ENCODE measurements at regions not wholly inside any gene's neighbourhood (a gene's known extent, or its start where the extent isn't known, plus 50 kb on each side); places are given as distances from the start of the nearest gene placed in this dataset.

DNA sequence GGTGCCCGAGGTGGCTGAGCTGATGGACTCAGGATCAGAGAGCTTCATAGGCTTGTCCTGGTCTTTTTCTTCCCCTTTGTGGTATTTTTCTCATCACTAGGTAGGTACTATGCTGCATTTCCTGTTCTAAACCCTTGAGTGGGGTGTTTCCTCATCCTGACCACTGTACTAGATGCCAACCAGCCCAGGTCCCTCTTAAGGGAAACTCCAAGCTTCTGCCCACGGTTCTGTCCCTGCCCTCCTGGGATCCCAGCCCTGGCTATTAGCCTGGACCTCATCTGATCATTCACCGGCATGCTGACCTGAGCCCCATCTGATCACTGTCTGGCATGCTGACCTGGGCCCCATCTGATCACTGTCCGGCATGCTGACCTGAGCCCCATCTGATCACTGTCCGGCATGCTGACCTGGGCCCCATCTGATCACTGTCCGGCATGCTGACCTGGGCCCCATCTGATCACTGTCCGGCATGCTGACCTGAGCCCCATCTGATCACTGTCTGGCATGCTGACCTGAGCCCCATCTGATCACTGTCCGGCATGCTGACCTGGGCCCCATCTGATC lies 207.6 kb downstream of the NDUFA10 start:
- peak; percentile 46 for DNase-seq

DNA sequence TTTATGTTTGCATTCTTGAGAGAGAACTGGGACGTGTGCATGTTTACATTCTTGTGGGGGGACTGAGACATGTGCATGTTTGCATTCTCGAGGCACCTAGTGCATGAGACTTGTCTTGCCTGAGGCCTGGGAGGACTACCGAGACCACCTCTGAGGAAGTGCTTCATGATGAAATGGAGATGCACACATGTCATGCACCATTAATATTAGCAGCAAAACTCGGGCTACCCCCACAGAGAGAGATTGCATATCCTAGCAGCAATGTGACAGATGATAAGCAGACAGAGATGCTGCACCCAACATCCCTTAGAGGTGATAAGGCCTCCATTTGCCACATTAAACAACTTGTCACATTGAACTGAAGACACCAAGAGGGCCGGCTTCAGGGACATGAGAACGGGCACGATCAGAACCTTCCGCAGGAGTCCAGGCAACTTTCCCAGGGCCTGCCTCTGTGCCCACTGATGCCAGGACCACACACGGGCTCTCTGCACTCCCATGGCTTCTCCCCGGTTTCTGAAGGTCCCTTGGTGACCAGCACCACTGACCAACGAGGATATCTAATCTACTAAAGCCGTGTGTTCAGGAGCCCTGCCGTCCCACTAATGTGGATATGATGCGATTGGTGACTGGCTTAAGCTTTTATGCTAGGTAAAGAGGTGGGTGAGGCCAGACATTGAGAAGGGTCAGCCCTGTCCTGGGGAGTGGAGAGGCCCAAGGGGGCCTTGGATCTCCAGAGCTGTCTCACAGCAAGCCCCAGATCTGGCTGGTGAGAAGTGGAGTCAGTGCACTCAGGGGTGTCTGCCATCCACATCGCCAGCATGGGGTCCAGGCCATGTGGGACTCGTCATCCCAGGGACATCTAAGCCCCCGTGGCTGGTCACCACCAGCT lies 208.3 kb downstream of the NDUFA10 start:
- peak; percentile 57 for DNase-seq

- DNase-seq: peak; percentile 24
These were observed 209.5 kb downstream of the NDUFA10 start for GRCh38 chr2:239815671-239816070.

DNA sequence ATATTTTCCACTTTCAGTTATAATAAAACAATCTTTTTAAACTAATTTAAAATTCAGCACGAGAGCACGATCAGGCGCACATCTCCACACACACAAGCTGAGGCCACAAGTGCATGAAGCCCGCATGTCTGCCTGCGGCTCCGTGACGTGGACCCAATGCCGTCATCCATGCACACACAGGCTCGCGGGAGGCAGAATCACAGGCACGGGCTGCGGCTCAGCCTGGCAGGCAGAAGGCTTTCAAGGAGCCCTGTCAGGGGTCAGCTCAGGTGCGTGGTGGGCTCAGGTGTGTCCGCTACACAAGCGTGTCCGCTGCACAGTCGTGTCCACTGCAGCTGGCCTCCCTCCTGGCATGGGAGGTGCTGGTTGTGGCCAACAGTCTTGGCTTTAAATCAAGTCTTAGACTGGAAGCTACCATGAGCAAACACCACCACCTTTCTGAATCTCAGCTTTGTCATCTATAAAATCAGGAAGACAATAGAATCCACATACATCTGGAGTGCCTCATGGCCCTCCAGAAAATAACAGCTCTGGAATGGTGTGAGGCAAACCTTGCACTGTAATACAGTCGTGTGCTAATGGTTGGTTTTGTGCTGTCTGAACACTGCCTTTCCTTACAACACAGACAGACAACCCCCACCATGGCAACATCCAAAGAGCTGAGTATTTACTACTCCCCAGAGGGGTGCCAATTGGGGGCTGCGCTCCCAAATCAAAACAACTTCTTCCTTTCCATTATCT lies 210.1 kb downstream of the NDUFA10 start:
- DNase-seq: peak; percentile 54

DNA sequence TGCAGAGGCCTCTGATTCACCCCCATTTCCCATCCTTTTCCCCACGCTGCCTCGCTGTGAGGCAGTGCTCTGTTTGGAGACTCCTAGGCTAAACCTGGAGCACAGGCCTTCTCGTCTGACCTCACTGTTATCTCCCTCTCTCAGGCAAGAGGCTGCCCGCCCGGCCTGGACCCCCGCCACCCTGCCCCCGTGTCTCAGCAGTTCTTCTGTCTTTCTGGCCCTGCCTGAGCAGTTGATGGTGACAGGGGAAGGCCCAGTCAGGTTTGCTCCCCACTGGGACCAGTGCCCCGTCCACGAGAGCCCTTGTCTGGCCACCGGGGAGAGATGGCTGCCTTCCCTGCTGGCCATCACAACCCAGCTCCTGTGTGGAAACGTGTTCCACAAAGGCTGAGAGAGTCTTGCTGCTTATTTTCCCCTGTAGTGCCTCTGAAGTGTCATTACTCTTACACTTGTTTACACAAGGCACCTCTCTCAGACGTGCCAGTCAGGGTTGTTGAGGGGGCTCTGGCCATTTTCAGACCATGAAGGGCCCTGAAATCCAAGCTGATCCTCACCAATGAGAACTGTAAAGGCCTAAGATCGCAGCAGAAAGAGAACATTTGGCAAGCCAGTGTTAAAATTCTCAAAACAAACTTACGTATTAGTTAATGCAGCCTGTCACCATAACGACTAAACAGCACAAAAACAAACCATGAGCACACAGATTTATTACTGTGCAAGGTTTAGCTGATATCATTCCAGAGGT lies 210.9 kb downstream of the NDUFA10 start:
- DNase-seq: peak; percentile 28

DNA sequence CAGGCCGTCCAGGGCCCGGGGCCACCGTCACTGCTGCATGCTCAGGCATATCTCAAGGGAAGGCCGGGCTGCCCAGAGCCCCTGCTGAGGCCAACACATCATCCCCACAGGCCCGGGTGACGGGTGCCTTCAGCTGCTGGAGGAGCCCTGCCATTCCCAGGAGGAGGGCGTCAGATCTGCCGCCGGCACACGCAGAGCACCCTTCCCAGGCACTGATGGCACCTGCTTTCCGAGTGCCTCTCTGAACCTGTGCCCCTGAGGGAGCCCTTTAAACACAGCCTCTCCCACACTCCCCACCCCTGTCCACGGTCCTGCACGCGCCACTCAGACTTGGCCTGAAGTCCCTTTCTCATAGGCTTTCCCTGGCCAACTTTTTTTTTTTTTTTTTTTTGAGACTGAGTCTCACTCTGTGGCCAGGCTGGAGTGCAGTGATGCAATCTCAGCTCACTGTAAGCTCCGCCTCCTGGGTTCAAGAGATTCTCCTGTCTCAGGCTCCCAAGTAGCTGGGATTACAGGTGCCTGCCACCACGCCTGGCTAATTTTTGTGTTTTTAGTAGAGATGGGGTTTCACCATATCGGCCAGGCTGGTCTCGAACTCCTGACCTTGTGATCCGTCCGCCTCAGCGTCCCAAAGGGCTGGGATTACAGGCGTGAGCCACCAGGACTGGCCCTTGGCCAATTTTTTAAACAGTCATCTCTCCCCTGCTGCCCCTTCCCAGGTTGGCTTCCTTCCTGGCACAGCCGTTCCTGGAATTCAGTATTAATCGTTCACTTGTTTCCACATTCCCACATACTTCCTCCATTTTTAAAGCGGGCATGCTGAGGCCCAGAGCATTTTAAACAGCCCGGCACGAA lies 211.7 kb downstream of the NDUFA10 start:
- peak; percentile 36 for DNase-seq

GRCh38 chr2:239811806-239812560 lies 213.2 kb downstream of the NDUFA10 start:
- DNase-seq: peak; percentile 41

- DNase-seq: peak; percentile 30
These were observed 213.9 kb downstream of the NDUFA10 start for GRCh38 chr2:239811111-239811781.

- DNase-seq: peak; percentile 37
These were observed 215.8 kb downstream of the NDUFA10 start for GRCh38 chr2:239809391-239809790.

DNA sequence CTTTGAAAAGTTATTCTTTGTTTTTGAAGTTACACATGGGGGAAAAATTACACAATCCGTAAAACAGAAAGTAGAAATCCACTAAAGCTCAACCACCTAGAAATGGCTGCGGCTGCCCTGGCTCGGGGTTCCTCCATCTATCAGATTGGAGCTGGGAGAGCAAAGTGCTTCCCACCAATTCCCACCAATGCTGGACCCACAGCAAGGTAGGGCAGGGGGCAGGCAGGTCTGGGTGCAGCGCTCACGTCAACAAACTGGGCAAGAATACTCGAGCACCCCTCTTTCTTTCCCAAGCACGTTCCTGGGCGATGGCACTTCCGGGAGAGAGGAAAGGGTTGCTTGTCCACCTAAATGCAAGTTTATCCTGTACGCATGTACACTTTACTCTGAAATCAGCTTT lies 217.6 kb downstream of the NDUFA10 start:
- DNase-seq: no peak

DNA sequence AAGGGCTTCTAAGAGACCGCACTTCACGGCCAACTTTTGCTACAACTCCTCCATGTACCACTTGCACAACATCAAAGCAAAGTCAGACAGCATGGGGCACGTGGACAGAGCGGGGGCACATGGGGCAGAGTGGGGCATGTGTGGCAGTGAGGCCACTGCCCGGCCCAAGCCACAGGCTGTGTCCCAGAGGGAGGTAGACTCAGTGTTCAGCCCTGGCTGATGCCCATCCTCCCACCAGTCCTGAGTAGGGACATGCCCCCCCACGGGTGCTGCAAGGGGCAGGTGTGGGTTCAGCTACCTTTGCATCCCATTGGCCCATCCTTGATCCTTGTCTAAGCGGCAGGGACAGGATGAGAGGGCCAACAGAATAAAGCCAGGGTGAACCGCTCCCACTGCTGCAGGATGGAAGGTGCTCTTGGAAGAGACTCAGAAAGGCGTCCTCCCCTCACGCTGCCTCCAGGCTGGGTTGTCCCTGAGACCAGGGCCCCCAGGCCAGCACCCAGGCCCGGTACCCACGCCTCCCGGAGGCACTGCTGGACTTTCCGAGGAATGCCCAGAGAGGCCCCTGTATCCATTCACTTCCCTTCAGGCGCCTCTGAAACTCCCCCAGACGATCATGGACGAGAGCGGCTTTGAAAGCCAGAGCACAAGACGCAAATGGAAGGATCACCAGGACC lies 218.2 kb downstream of the NDUFA10 start:
- no peak for DNase-seq

- DNase-seq: no peak
These were observed 218.9 kb downstream of the NDUFA10 start for GRCh38 chr2:239806276-239806675.

DNA sequence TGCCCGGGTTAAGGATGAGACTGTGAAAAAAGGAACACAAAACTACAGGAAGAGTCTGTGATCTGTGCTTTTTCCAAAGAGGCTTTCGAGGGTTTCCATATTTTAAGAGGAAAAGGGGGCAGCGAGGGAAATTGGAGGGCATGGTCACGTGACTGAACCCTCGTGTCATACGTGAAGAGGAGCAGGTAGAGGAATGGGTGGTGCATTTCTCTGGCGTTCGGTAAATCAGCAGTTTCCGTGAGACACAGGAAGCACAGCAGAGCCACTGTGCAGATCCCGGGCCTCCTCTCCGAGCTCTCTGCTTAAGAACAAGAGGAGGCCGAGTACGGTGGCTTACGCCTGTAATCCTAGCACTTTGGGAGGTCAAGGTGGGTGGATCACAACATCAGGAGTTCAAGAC lies 219.7 kb downstream of the NDUFA10 start:
- no peak for DNase-seq

DNA sequence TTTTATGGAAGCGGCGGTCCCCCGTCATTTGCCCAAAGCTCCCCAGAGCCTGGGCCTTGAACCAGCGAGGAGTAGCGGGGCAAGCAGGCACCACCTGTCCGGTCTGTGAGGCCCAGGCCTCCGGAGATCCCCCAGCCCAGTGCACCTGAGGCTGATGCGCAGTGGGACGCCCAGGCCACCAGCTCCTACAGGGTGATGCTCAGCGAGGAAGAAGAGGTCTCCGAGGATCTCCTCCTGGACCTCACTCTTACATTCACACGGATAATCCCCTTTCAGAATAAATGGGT lies 220.2 kb downstream of the NDUFA10 start:
- DNase-seq: no peak

DNA sequence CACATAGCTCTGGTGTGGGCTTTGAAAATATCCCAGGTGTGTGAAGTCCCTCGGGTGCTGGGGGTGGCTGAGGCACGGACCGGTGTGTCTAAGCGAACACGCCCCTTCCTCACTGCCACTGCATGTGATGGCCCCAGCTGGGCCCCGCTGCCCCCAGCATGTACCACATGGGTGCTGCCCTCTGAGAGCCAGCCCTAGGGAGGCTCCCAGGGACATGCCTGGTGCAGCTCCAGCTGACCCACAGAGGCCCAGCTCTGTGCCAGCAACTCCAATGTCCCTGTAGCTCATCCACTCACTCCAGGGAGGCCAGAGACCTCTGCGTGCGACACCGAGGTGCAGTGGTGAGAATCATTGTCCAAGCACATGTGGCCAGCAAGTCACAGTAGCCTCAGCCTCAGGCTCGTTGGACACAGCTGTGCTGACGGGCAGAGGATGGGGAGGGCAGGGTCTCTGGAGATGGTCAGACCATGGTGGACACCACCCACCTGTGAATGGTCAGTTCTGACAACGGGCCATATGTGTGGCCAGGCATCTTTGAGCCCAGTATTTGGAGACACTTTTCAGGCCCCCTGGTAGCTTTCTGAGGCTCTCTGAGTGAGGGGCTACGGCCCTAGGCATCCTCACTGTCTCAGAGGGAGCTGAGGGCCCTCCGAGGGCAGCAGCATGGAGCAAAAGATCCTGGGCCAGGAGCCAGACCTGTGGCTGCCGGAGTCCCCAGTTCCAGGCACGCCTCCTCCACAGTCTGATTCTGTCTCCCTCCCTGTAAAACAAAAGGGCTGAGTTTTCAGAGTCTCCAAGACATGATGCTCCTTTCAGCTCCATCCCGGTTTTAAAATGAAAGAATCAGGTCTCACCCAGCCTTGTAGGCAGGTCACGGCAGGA lies 220.7 kb downstream of the NDUFA10 start:
- no peak for DNase-seq

- DNase-seq: no peak
These were observed 221.4 kb downstream of the NDUFA10 start for GRCh38 chr2:239803766-239804115.

GRCh38 chr2:239803102-239803765 lies 221.9 kb downstream of the NDUFA10 start:
- no peak for DNase-seq

GRCh38 chr2:239802185-239802649 lies 222.9 kb downstream of the NDUFA10 start:
- DNase-seq: no peak

Data from activated effector memory CD4-positive, alpha-beta T cell treated with anti-CD3 and anti-CD28 coated beads, Interleukin-2, amount 50 U/mL, for 16 hours (primary cell).